GM18511 (cell line): ENCODE measurements at regions not wholly inside any gene's neighbourhood (a gene's known extent, or its start where the extent isn't known, plus 50 kb on each side); places are given as distances from the start of the nearest gene placed in this dataset.
"Not testable (repeated sequence)": the region's sequence is repeated elsewhere in the genome, so short reads cannot be mapped to it uniquely, and the experiment has no call there.

ENCODE experiments used
- ATAC-seq: cut with Tn5 transposase; IDR thresholded peaks from one replicate; pipeline ENCODE4 v1.9.1; 2021; ENCODE audit warnings: mild to moderate bottlenecking, moderate library complexity; ENCODE audit not compliant: unreplicated experiment

DNA sequence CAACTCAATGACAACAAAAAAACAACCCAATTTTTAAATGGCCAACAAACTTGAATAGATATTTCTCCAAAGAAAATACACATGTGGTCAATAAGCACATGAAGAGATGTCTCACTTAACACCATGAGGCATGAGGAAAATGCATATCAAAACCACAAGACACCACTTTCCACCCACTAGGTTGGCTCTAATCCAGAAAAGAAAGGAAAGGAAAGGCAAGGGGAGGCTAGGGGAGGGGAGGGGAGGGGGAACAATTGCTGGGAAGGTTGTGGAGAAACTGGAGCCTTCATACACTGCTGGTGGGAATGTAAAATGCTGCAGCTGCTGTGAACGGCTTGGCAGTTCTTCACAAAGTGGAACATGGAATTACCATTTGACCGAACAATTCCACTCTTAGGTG is 854.3 kb downstream of the UQCRFS1 start:
- ATAC-seq = no peak

DNA sequence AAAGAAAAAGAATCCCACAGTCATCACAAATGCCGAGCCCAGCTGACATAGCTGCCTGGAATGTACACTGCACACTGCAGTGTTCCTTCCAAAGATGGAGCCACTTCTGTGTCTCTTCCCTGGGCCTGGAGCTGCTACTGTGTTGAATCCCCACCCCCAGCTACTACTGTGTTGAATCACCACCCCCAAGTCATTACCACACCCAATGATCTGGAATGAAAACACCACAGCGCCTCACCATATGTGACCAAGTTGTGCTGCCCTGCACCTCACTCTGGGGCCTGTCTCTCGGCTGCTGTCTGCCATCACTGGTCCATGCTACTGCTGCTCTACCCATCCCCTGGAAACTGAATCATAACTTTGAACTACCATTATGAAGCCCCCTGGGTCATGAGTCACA is 861.2 kb downstream of the UQCRFS1 start:
- no peak for ATAC-seq

- ATAC-seq = not testable (repeated sequence)
Measured at GRCh38 chr19:28351321-28351720, 861.6 kb downstream of the UQCRFS1 start.

DNA sequence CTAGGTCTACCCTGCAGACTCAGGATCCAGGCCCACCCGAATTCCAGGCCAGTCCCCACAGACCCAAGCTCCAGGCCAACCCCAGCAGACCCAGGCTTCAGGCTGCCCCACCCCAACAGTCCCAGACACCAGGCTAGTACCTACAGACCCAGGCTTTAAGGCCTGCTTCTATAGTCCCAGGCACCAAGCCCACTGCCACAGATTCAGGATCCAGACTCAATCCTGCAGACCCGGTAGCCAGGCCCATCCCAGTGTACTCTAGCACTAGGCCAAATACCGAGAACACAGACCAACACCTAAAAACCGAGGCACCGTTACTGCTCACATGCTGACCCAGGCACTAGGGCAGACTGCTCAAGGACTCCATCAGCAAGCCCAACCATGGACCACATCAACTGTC is 862.3 kb downstream of the UQCRFS1 start:
- ATAC-seq = no peak

DNA sequence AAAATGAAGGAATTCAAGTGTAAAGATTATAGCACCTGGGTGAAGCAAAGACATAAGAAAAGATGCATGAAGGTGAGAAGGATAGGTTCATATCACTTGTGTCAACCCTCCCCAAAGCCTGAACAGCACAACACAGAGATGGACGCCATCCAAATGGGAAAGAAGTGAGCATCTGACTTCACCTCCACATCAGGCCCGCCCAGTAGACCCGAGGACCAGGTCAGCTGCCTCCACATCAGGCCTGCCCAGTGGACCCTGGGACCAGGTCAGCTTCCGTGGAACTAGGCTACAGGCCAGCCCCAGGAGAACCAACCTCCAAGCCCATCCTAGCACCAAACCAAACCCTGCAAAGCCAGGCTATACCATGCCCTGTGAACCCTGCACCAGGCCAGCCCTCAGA is 862.9 kb downstream of the UQCRFS1 start:
- ATAC-seq = no peak

DNA sequence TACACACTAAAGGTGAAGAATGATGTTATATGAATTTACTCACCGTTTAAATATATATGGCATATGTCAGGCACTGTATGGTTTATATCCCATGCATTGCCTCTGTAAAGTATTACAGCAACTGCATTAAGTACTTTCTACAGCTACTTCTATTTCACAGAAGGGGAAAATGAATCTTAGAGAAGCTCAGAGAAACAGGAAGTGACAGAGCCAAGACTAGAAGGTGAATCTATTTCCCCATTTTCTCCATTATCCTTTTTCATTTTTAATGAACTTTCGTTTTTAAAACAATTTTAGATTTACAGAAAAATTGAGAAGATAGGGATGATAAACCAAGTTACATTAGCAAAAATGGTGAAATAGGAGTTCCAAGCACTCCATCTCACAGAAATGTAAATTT is 863.3 kb downstream of the UQCRFS1 start:
- no peak for ATAC-seq

DNA sequence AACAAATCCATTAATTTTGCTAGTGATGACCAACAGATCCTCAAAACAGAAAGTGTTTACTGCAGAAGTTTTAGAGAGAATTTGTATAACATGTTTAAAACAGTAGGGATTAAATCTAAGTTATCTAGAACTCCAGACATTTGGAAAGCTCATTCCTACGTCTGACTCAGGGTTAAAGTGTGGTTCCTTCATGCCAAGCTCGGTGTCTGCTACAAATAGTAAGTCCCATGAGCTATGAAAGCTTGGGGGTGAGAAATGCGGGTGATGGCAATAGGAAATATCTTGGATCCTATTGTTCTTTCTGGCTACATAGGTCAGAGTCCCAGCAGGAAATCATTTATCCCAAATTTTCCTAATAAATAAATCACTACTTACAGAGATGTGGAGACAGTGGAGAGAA is 867.1 kb downstream of the UQCRFS1 start:
- ATAC-seq = no peak

- no peak for ATAC-seq
Measured at GRCh38 chr19:28341810-28342350, 871.1 kb downstream of the UQCRFS1 start.

- ATAC-seq = no peak
Measured at GRCh38 chr19:28334419-28334818, 878.5 kb downstream of the UQCRFS1 start.

DNA sequence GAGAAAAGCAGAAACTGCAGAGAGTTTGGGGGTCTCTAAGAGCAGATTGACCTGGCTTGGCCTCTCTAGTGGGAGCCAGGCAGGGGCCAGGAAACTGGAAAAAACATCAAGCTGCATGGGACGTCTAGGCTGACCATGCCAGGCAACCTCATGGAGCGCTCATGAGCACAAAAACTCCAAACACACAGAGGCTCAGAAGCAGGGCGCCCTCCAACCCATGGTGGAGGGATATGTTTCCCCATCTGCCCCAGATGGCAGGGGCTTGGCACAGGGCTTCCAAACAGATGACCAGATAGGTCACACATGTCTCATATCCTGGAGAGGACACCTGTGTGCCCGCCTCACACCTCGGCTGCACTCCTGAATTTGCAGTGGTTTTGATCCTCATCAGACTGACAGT is 879.0 kb downstream of the UQCRFS1 start:
- ATAC-seq = no peak

- no peak for ATAC-seq
Measured at GRCh38 chr19:28332886-28333285, 880.1 kb downstream of the UQCRFS1 start.

DNA sequence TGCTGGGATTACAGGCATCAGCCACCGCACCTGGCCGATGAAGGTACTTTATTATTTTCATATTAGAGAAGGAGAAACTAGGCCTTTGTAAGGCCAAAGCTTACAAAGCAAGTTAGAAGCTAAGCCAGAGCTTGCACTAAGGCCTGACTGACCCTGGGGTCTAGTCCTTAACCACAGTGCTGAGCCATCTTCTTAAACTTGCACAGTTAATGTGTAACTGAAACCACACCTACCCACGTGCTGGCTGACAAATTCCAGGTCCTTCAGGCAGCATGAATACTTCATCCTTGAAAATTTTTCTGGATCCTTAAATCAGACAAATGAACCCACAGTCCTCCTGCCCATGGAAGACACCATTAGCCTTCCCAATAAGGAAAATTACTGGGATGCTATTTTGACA is 880.6 kb downstream of the UQCRFS1 start:
- no peak for ATAC-seq

DNA sequence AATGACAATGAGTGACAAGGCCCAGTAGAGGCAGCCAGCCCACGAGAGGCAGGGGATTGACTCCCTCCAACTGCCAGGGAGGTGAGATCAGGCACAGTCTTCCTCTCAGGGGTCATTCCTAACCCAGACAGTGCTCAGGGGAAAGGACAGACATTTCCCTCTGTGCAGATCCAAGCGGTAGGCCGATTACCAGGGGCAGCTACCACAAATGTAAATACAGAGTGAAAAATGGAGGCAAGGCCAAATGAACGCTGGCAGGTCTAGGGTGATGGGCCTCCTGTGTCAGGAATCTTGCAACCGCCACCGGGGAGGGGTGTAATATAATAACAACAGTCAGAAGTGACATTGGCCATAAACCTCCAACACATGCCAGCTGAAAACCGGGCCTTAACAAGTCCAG is 881.4 kb downstream of the UQCRFS1 start:
- ATAC-seq = no peak

DNA sequence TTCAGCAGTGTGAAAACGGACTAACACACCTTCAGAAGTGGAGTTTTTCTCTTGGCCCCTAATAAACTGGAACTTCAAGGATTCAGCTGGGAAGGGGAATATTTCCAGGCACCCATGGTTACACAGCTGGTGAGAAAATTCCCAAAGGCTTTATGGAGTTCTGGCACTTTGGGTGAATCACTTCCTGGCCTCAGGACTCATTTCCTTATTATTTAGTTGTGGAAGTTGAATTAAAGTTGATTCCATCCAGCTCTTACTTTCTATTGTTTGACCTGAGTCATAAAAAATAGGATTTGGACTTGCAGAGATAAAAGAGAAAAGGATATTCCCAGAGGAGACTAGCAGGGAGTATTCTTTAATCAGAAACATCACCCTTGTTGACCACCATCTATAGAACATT is 882.1 kb downstream of the UQCRFS1 start:
- ATAC-seq = no peak

DNA sequence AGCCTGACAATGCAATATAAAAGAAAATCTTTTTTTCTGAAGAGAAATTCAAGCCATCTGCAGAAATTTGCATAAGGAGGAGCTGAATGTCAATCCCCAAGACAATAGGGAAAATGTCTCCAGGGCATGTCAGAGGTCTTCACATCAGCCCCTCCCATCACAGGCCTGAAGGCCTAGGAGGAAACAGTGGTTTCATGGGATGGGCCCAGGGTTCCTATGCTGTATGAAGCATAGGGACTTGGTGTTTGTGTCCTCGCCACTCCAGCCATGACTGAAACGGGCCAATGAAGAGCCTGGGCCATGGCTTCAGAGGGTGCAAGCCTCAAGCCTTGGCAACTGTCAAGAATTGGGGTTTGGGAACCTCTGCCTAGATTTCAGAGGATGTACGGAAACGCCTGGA is 883.5 kb downstream of the UQCRFS1 start:
- no peak for ATAC-seq

GRCh38 chr19:28327905-28328304 is 885.0 kb downstream of the UQCRFS1 start:
- ATAC-seq = no peak

GRCh38 chr19:28326746-28327145 is 886.2 kb downstream of the UQCRFS1 start:
- ATAC-seq = no peak

DNA sequence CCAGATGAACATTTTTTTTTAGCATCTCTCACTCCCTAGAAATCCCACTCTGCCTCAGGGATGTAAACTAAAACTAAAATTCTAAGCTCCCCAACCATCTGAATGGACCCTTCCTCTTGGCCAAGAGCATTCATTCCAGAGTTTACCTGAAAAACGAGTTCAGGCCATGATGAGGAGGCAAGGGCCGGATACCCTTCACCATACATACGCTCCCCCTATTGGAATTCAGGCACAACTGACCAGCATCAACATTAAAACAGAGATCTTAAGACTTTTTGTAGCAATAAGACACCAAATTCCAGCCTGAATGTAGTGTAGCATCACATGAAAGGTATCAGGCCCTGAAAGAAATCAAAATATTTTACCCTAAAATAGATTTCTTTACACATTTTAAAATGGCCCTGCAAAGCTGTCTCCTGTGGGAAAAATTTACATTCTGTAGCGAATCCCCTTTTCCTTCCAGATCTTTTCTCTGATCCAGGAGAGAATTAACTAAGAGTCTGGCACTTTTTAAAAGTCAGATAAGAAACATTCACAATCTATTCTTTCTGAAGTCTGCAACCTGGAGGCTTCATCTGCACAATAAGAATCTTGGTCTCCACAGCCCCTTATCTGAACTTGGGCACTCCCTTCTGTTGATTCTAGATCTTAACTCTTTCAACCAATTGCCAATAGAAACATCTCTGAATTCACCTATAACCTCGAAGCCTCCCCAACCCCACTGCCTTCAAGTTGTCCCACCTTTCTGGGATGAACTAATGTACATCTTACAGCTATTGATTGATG is 888.5 kb downstream of the UQCRFS1 start:
- ATAC-seq = no peak

DNA sequence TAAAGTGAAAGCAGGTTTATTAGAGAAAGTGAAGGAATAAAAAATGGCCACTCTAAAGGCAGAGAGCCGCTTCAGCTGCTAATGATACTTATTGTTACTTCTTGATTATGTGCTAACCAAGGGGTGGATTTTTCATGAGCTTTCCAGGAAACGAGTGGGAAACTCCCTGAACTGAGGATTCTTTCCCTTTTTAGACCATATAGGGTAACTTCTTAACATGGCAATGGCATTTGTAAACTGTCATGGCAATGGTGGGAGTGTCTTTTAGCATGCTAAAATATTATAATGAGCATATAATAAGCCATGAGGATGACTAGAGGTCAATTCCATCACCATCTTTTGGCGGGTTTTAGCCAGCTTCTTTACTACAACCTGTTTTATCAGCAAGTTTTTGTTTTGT is 890.0 kb downstream of the UQCRFS1 start:
- no peak for ATAC-seq

DNA sequence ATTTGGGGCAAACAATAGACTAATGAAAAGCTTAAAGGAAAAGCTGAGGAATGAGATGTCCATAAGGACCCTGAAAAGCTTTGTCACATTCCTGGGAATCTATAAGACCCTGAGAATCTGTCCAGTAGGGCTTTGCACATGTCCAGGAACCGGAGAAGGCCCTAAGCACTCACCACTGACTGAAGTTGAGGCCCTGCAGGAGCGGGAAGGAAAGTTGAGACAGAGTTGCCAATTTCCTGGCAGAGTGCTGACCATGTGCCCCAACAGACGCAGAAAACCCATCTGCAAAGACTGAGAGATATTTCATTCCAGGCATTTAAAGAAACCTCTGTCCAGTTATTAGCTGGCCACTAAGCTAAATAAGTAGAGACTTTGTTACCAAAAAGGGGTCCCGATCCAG is 890.5 kb downstream of the UQCRFS1 start:
- no peak for ATAC-seq

DNA sequence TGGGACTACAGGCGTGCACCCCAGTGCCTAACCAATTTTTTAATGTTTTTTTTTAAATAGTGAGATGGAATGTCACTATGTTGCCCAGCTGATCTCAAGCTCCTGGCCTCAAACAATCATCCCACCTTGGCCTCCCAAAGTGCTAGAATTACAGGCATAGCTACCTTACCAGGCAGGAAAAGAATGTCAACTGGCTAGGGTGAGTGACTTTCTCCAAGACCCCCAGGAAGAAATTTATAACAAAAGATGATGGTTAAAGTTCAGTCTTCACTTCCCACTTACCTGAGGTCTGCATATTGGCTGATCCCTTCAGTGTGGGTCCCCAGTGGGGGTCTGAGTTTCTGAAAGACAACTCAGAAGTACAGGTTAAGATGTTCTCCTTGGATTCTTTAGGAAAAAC is 893.0 kb downstream of the UQCRFS1 start:
- no peak for ATAC-seq

DNA sequence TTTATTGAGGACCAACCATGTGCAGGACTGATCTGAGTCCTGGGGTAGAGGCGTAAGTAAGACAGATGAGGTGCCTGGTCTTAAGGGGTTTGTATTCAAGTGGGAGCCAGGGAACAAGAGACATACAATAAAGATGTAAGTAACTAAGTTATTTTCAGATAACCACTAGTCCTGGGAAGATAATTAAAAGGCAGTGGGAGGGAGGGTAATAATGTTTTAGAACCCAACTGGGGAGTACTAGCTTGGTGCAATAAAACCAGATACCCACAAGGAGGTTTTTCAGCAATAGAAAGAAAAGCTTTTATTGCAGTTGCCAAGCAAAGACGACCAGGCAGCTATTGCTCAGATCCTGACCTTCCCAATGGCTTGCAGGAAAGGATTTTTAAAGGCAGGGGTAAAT is 893.7 kb downstream of the UQCRFS1 start:
- ATAC-seq = no peak
